GM18870 (cell line): ENCODE measurements at regions not wholly inside any gene's neighbourhood (a gene's known extent, or its start where the extent isn't known, plus 50 kb on each side); places are given as distances from the start of the nearest gene placed in this dataset.
"Not testable (repeated sequence)": the region's sequence is repeated elsewhere in the genome, so short reads cannot be mapped to it uniquely, and the experiment has no call there.

Experiments
- ATAC-seq: cut with Tn5 transposase; IDR thresholded peaks from one replicate; pipeline ENCODE4 v1.9.1; 2021; ENCODE audit warnings: moderate library complexity; ENCODE audit not compliant: unreplicated experiment

- ATAC-seq: no peak
Measured at GRCh38 chrX:40943093-40943641, 142.1 kb upstream of the USP9X start.

GRCh38 chrX:40945361-40945713 is 139.9 kb upstream of the USP9X start:
- no peak for ATAC-seq

- ATAC-seq: no peak
Measured at GRCh38 chrX:40947276-40947675, 138.0 kb upstream of the USP9X start.

- ATAC-seq: no peak
Measured at GRCh38 chrX:40949071-40949470, 136.2 kb upstream of the USP9X start.

GRCh38 chrX:40950546-40950945 is 134.7 kb upstream of the USP9X start:
- no peak for ATAC-seq

- ATAC-seq: not testable (repeated sequence)
Measured at GRCh38 chrX:40951407-40951806, 133.8 kb upstream of the USP9X start.

- ATAC-seq: no peak
Measured at GRCh38 chrX:40952855-40953254, 132.4 kb upstream of the USP9X start.

GRCh38 chrX:40953369-40953768 is 131.9 kb upstream of the USP9X start:
- no peak for ATAC-seq

GRCh38 chrX:40960041-40960440 is 125.2 kb upstream of the USP9X start:
- no peak for ATAC-seq

- ATAC-seq: no peak
Measured at GRCh38 chrX:40962793-40963407, 122.3 kb upstream of the USP9X start.

- ATAC-seq: no peak
Measured at GRCh38 chrX:40964008-40964407, 121.2 kb upstream of the USP9X start.

- no peak for ATAC-seq
Measured at GRCh38 chrX:40964633-40965586, 120.3 kb upstream of the USP9X start.

- no peak for ATAC-seq
Measured at GRCh38 chrX:40966213-40966820, 118.9 kb upstream of the USP9X start.

- ATAC-seq: no peak
Measured at GRCh38 chrX:40968180-40968579, 117.1 kb upstream of the USP9X start.

- ATAC-seq: no peak
Measured at GRCh38 chrX:40971736-40972135, 113.5 kb upstream of the USP9X start.

- no peak for ATAC-seq
Measured at GRCh38 chrX:40973619-40974018, 111.6 kb upstream of the USP9X start.

- ATAC-seq: no peak
Measured at GRCh38 chrX:40975951-40976350, 109.3 kb upstream of the USP9X start.

- ATAC-seq: no peak
Measured at GRCh38 chrX:40976981-40977380, 108.3 kb upstream of the USP9X start.

GRCh38 chrX:40984962-40985361 is 100.3 kb upstream of the USP9X start:
- no peak for ATAC-seq

GRCh38 chrX:40987413-40987812 is 97.8 kb upstream of the USP9X start:
- ATAC-seq: no peak

GRCh38 chrX:40988100-40988499 is 97.1 kb upstream of the USP9X start:
- ATAC-seq: no peak

GRCh38 chrX:40993395-40993794 is 91.8 kb upstream of the USP9X start:
- ATAC-seq: not testable (repeated sequence)
